SK-N-SH treated with all-trans-retinoic acid at 6 μM for 48 hours (cell line): ENCODE measurements at regions not wholly inside any gene's neighbourhood (a gene's known extent, or its start where the extent isn't known, plus 50 kb on each side); places are given as distances from the start of the nearest gene placed in this dataset.
"Not testable (repeated sequence)": the region's sequence is repeated elsewhere in the genome, so short reads cannot be mapped to it uniquely, and the experiment has no call there.

Experiments
- ATAC-seq: fragments of 200-7000 bp; cut with Tn5 transposase; 3 replicates; pipeline ENCODE4 v1.9.1; 2020; ENCODE audit warnings: mild to moderate bottlenecking, moderate library complexity
- ARNTL ChIP-seq: fragments of 450-650 bp; formaldehyde crosslinking; IDR thresholded peaks from 2 replicates; pipeline ENCODE4 v1.5.0; 2020; ENCODE audit warnings: low read depth, mild to moderate bottlenecking, moderate library complexity, borderline replicate concordance
- BACH2 ChIP-seq: fragments of 250-450 bp; sonication (Bioruptor Pico); IDR thresholded peaks from 2 replicates; pipeline ENCODE4 v1.9.0; 2021; ENCODE audit warnings: mild to moderate bottlenecking, borderline replicate concordance
- CREB5 ChIP-seq: fragments of 250-450 bp; sonication (Bioruptor Pico); IDR thresholded peaks from 2 replicates; pipeline ENCODE4 v1.5.1; 2020; ENCODE audit warnings: low read depth, mild to moderate bottlenecking, moderate library complexity
- CSDC2 ChIP-seq: fragments of 250-450 bp; sonication (Bioruptor Pico); IDR thresholded peaks from 2 replicates; pipeline ENCODE4 v1.5.0; 2020; ENCODE audit warnings: mild to moderate bottlenecking, moderate library complexity
- CSRNP3 ChIP-seq: fragments of 250-450 bp; sonication (Bioruptor Pico); IDR thresholded peaks from 2 replicates; pipeline ENCODE4 v1.5.1; 2021; ENCODE audit warnings: mild to moderate bottlenecking, moderate library complexity
- ESRRG ChIP-seq: fragments of 250-450 bp; sonication (Bioruptor Pico); IDR thresholded peaks from 2 replicates; pipeline ENCODE4 v1.6.1; 2021; ENCODE audit warnings: mild to moderate bottlenecking
- GLIS3 ChIP-seq: fragments of 250-450 bp; sonication (Bioruptor Pico); IDR thresholded peaks from 2 replicates; pipeline ENCODE4 v1.5.0; 2020; ENCODE audit warnings: mild to moderate bottlenecking, moderate library complexity
- ISL1 ChIP-seq: fragments of 250-450 bp; sonication (Bioruptor Pico); IDR thresholded peaks from 2 replicates; pipeline ENCODE4 v2.1.2; 2022; ENCODE audit warnings: mild to moderate bottlenecking, moderate library complexity
- OSR1 ChIP-seq: fragments of 250-450 bp; sonication (Bioruptor Pico); IDR thresholded peaks from 2 replicates; pipeline ENCODE4 v1.8.0; 2022; ENCODE audit warnings: moderate library complexity, mild to moderate bottlenecking, inconsistent platforms
- PATZ1 ChIP-seq: fragments of 250-450 bp; sonication (Bioruptor Pico); IDR thresholded peaks from 2 replicates; pipeline ENCODE4 v1.8.0; 2020; ENCODE audit warnings: mild to moderate bottlenecking, moderate library complexity, borderline replicate concordance
- POU6F1 ChIP-seq: fragments of 250-450 bp; sonication (Bioruptor Pico); IDR thresholded peaks from 2 replicates; pipeline ENCODE4 v1.8.0; 2021; ENCODE audit warnings: low read depth, mild to moderate bottlenecking, moderate library complexity, borderline replicate concordance
- PPARA ChIP-seq: fragments of 250-450 bp; sonication (Bioruptor Pico); IDR thresholded peaks from 2 replicates; pipeline ENCODE4 v1.5.0; 2020; ENCODE audit warnings: mild to moderate bottlenecking, borderline replicate concordance
- RARB ChIP-seq: fragments of 250-450 bp; sonication (Bioruptor Pico); IDR thresholded peaks from 2 replicates; pipeline ENCODE4 v1.8.0; 2021; ENCODE audit warnings: mild to moderate bottlenecking, moderate library complexity
- SNAI2 ChIP-seq: fragments of 250-450 bp; sonication (Bioruptor Pico); IDR thresholded peaks from 2 replicates; pipeline ENCODE4 v1.5.0; 2020; ENCODE audit warnings: mild to moderate bottlenecking, moderate library complexity
- TCF4 ChIP-seq: fragments of 250-450 bp; sonication (Bioruptor Pico); IDR thresholded peaks from 2 replicates; pipeline ENCODE4 v1.8.0; 2021; ENCODE audit warnings: mild to moderate bottlenecking, moderate library complexity, borderline replicate concordance
- TOX ChIP-seq: fragments of 250-450 bp; sonication (Bioruptor Pico); IDR thresholded peaks from 2 replicates; pipeline ENCODE4 v1.8.0; 2021; ENCODE audit warnings: mild to moderate bottlenecking, moderate library complexity, borderline replicate concordance
- TSHZ2 ChIP-seq: fragments of 250-450 bp; sonication (Bioruptor Pico); IDR thresholded peaks from 2 replicates; pipeline ENCODE4 v1.5.0; 2020; ENCODE audit warnings: mild to moderate bottlenecking, moderate library complexity
- ZC3H10 ChIP-seq: fragments of 250-450 bp; sonication (Bioruptor Pico); IDR thresholded peaks from 2 replicates; pipeline ENCODE4 v1.5.1; 2021; ENCODE audit warnings: mild to moderate bottlenecking, moderate library complexity
- ZFP3 ChIP-seq: fragments of 250-450 bp; sonication (Bioruptor Pico); IDR thresholded peaks from 2 replicates; pipeline ENCODE4 v1.5.0; 2020; ENCODE audit warnings: mild to moderate bottlenecking, moderate library complexity
- ZFP30 ChIP-seq: fragments of 450-650 bp; formaldehyde crosslinking; IDR thresholded peaks from 2 replicates; pipeline ENCODE4 v1.5.0; 2022; ENCODE audit warnings: mild to moderate bottlenecking, moderate library complexity
- ZNF565 ChIP-seq: fragments of 450-650 bp; formaldehyde crosslinking; conservative IDR thresholded peaks from 2 replicates; pipeline ENCODE4 v1.5.0; 2020; ENCODE audit warnings: low read depth, mild to moderate bottlenecking, moderate library complexity
- ZNF8 ChIP-seq: fragments of 450-650 bp; formaldehyde crosslinking; IDR thresholded peaks from 2 replicates; pipeline ENCODE4 v1.5.0; 2020; ENCODE audit warnings: mild to moderate bottlenecking, moderate library complexity

- no peak for TF ChIP-seq ZFP3 (CRISPR knock-in tag)
- TF ChIP-seq TCF4 (CRISPR knock-in tag), result no peak
- ATAC-seq, result no peak
Measured at GRCh38 chrX:11899091-11899490, 141.1 kb downstream of the MSL3 start.

- not testable (repeated sequence) for ATAC-seq
Measured at GRCh38 chrX:11905933-11906332, 147.9 kb downstream of the MSL3 start.

- TF ChIP-seq CSRNP3 (no peak), PPARA (no peak), ISL1 (no peak), PATZ1 (no peak), ZNF565 (CRISPR knock-in tag) (no peak), ARNTL (no peak), GLIS3 (CRISPR knock-in tag) (no peak), BACH2 (no peak), CREB5 (CRISPR knock-in tag) (no peak), ZFP30 (CRISPR knock-in tag) (no peak)
- ATAC-seq, result peak; percentile 70
Measured at GRCh38 chrX:11908371-11908770, 150.3 kb downstream of the MSL3 start.

- ATAC-seq, result no peak
- no peak for TF ChIP-seq RARB (CRISPR knock-in tag)
- no peak for TF ChIP-seq ESRRG
- TF ChIP-seq GLIS3 (CRISPR knock-in tag), result no peak
Measured at GRCh38 chrX:11913001-11913400, 155.0 kb downstream of the MSL3 start.

GRCh38 chrX:11929476-11929875 lies 171.4 kb downstream of the MSL3 start:
- no peak for TF ChIP-seq BACH2
- no peak for TF ChIP-seq PPARA
- no peak for TF ChIP-seq ISL1
- no peak for TF ChIP-seq ZC3H10 (CRISPR knock-in tag)
- no peak for TF ChIP-seq TCF4 (CRISPR knock-in tag)
- no peak for TF ChIP-seq GLIS3 (CRISPR knock-in tag)
- TF ChIP-seq RARB (CRISPR knock-in tag), result no peak
- no peak for TF ChIP-seq ARNTL
- TF ChIP-seq SNAI2 (CRISPR knock-in tag), result no peak
- no peak for TF ChIP-seq CREB5 (CRISPR knock-in tag)
- TF ChIP-seq ZNF565 (CRISPR knock-in tag), result no peak
- TF ChIP-seq CSDC2 (CRISPR knock-in tag), result no peak
- no peak for TF ChIP-seq PATZ1
- no peak for TF ChIP-seq ZFP3 (CRISPR knock-in tag)
- no peak for TF ChIP-seq POU6F1
- TF ChIP-seq ZNF8 (CRISPR knock-in tag), result no peak
- TF ChIP-seq TSHZ2 (CRISPR knock-in tag), result no peak
- TF ChIP-seq ZFP30 (CRISPR knock-in tag), result no peak
- no peak for TF ChIP-seq OSR1 (CRISPR knock-in tag)
- TF ChIP-seq TOX (CRISPR knock-in tag), result no peak
- ATAC-seq, result no peak
